A673 (cell line): ENCODE measurements at regions not wholly inside any gene's neighbourhood (a gene's known extent, or its start where the extent isn't known, plus 50 kb on each side); places are given as distances from the start of the nearest gene placed in this dataset.
"Not testable (repeated sequence)": the region's sequence is repeated elsewhere in the genome, so short reads cannot be mapped to it uniquely, and the experiment has no call there.

Experiments
- BruUV-seq: library from RNA; stranded (reverse); fragments of 400-500 nt; replicated peaks from 2 replicates; lab custom pipeline; 2021; lab: Mats Ljungman, UMichigan
- CTCF ChIA-PET: fragments of 300-600 bp; sonication (Branson Sonifier 250); formaldehyde crosslinking; loops from one replicate; lab custom pipeline; 2022; ENCODE audit warnings: antibody characterized with exemption; lab: Charles Lee
- POLR2A ChIA-PET: fragments of 300-600 bp; sonication (Branson Sonifier 250); formaldehyde crosslinking; loops from one replicate; lab custom pipeline; 2022; ENCODE audit warnings: antibody characterized with exemption; ENCODE audit not compliant: low non-redundant PET; lab: Charles Lee
- DNase-seq: peaks from one replicate; pipeline ENCODE4 v3.0.0-alpha.2; 2015; ENCODE audit warnings: low spot score
- H3K27ac ChIP-seq: fragments of 200-600 bp; sonication (generic); 2 replicates; pipeline ENCODE4 v1.5.1; 2016; ENCODE audit warnings: mixed run types, low read depth, mild to moderate bottlenecking, mixed read lengths, antibody characterized with exemption, low read length; ENCODE audit not compliant: poor library complexity, severe bottlenecking
- H3K27me3 ChIP-seq: fragments of 200-600 bp; sonication (generic); replicated peaks from 2 replicates; pipeline ENCODE4 v1.6.1; 2017; ENCODE audit warnings: mixed run types, low read depth, mild to moderate bottlenecking, mixed read lengths, antibody characterized with exemption, low read length; ENCODE audit not compliant: insufficient read depth, poor library complexity
- H3K36me3 ChIP-seq: fragments of 200-600 bp; sonication (generic); 2 replicates; pipeline ENCODE4 v1.6.1; 2016; ENCODE audit warnings: mixed run types, mild to moderate bottlenecking, mixed read lengths, antibody characterized with exemption, low read length; ENCODE audit not compliant: insufficient read depth, poor library complexity, severe bottlenecking
- H3K4me1 ChIP-seq: fragments of 200-600 bp; sonication (generic); 2 replicates; pipeline ENCODE4 v1.6.1; 2017; ENCODE audit warnings: mixed run types, mild to moderate bottlenecking, mixed read lengths, antibody characterized with exemption, low read length; ENCODE audit not compliant: insufficient read depth, poor library complexity, severe bottlenecking
- H3K4me3 ChIP-seq: fragments of 200-600 bp; sonication (generic); 2 replicates; pipeline ENCODE4 v1.5.1; 2016; ENCODE audit warnings: low read depth, mixed run types, mild to moderate bottlenecking, mixed read lengths, low read length; ENCODE audit not compliant: poor library complexity, severe bottlenecking
- H3K9me3 ChIP-seq: fragments of 200-600 bp; sonication (generic); 2 replicates; pipeline ENCODE4 v1.6.1; 2016; ENCODE audit warnings: mixed run types, low read depth, mild to moderate bottlenecking, mixed read lengths, antibody characterized with exemption, low read length; ENCODE audit not compliant: poor library complexity, severe bottlenecking
- CTCF ChIP-seq: fragments of 300-800, 200-600 bp; sonication (generic); conservative IDR thresholded peaks from 2 replicates; pipeline ENCODE4 v1.5.1; 2017; ENCODE audit warnings: low read depth, mild to moderate bottlenecking, antibody characterized with exemption, low read length, moderate library complexity, mixed read lengths
- EZH2 ChIP-seq: fragments of 200-600 bp; sonication (generic); IDR thresholded peaks from 2 replicates; pipeline ENCODE4 v1.6.1; 2017; ENCODE audit warnings: borderline replicate concordance, low read depth, mild to moderate bottlenecking, mixed read lengths, antibody characterized with exemption, low read length; ENCODE audit not compliant: poor library complexity, severe bottlenecking
- intact Hi-C: fragments of 100-400 bp; cut with micrococcal nuclease; formaldehyde crosslinking; loops from one replicate; pipeline ENCODE4 v1.10.0; 2022; ENCODE audit not compliant: unreplicated experiment

- no peaks in the 10 kb centered on the region for H3K27me3 ChIP-seq
- H3K4me3 ChIP-seq = no peak overlapping the region
- no peaks in the 10 kb centered on the region for H3K36me3 ChIP-seq
- no peaks in the 10 kb centered on the region for H3K4me1 ChIP-seq
- no TSS peak for BruUV-seq
- no peaks in the 10 kb centered on the region for H3K9me3 ChIP-seq
- DNase-seq = no peak
- no peak for TF ChIP-seq EZH2
- TF ChIP-seq CTCF = no peak
- intact Hi-C loops = no loop called here
- H3K27ac ChIP-seq = no peak overlapping the region
- CTCF ChIA-PET = no interaction called here
- POLR2A ChIA-PET = no interaction called here
These were observed 150.6 kb upstream of the TRPC5 start for GRCh38 chrX:112233164-112233563.

GRCh38 chrX:112226795-112227194, 144.2 kb upstream of the TRPC5 start:
- H3K4me3 ChIP-seq, H3K27me3 ChIP-seq, H3K4me1 ChIP-seq, BruUV-seq, intact Hi-C loops, H3K27ac ChIP-seq, H3K9me3 ChIP-seq, CTCF ChIA-PET, DNase-seq, H3K36me3 ChIP-seq, POLR2A ChIA-PET: not testable (repeated sequence)

GRCh38 chrX:112223391-112223790, 140.8 kb upstream of the TRPC5 start:
- H3K4me3 ChIP-seq = no peak overlapping the region
- H3K36me3 ChIP-seq = no peaks in the 10 kb centered on the region
- no peak overlapping the region for H3K27ac ChIP-seq
- H3K9me3 ChIP-seq = peaks cover 8% of the 10 kb centered on the region
- no TSS peak for BruUV-seq
- ChIA-PET POLR2A (no interaction called here), CTCF (no interaction called here)
- no peaks in the 10 kb centered on the region for H3K27me3 ChIP-seq
- H3K4me1 ChIP-seq = no peaks in the 10 kb centered on the region
- intact Hi-C loops = no loop called here
- DNase-seq = no peak
- TF ChIP-seq EZH2 (no peak), CTCF (no peak)

GRCh38 chrX:112218388-112218787, 135.8 kb upstream of the TRPC5 start:
- peaks cover 5% of the 10 kb centered on the region for H3K9me3 ChIP-seq
- BruUV-seq = no TSS peak
- intact Hi-C loops = no loop called here

More at GRCh38 chrX:112218388-112218787, 135.8 kb upstream of the TRPC5 start:
- Histone ChIP-seq H3K4me1 (no peaks in the 10 kb centered on the region), H3K27ac (no peak overlapping the region), H3K36me3 (no peaks in the 10 kb centered on the region), H3K4me3 (no peak overlapping the region), H3K27me3 (no peaks in the 10 kb centered on the region)
- TF ChIP-seq EZH2 (no peak), CTCF (no peak)
- POLR2A ChIA-PET = no interaction called here
- DNase-seq = no peak
- CTCF ChIA-PET = no interaction called here
